Neuron (in vitro differentiated cells): ENCODE measurements at regions not wholly inside any gene's neighbourhood (a gene's known extent, or its start where the extent isn't known, plus 50 kb on each side); places are given as distances from the start of the nearest gene placed in this dataset.

Experiments
- H2AFZ ChIP-seq: one replicate; pipeline ENCODE4 v1.6.1; 2013; ENCODE audit warnings: low read depth, mild to moderate bottlenecking, inconsistent platforms, low read length, moderate library complexity
- H3K27me3 ChIP-seq: one replicate; pipeline ENCODE4 v1.6.1; 2013; ENCODE audit warnings: low read length; ENCODE audit not compliant: insufficient read depth
- H3K36me3 ChIP-seq: one replicate; pipeline ENCODE4 v1.6.1; 2013; ENCODE audit warnings: low read length; ENCODE audit not compliant: insufficient read depth
- H3K4me1 ChIP-seq: one replicate; pipeline ENCODE4 v1.6.1; 2013; ENCODE audit warnings: low read length; ENCODE audit not compliant: insufficient read depth
- H3K4me3 ChIP-seq: 2 replicates; pipeline ENCODE4 v1.5.1; 2013; ENCODE audit warnings: mild to moderate bottlenecking, low read length, moderate library complexity
- H3K9me3 ChIP-seq: one replicate; pipeline ENCODE4 v1.6.1; 2013; ENCODE audit warnings: low read length

GRCh38 chr13:24092108-24092507 lies 68.4 kb upstream of the SPATA13 start:
- Histone ChIP-seq H3K4me1 (peaks cover 28% of the 10 kb centered on the region), H3K9me3 (no peaks in the 10 kb centered on the region), H3K27me3 (no peaks in the 10 kb centered on the region), H3K36me3 (no peaks in the 10 kb centered on the region), H3K4me3 (no peak overlapping the region), H2AFZ (no peak overlapping the region)

GRCh38 chr13:24093047-24093446 lies 67.5 kb upstream of the SPATA13 start:
- Histone ChIP-seq H3K9me3 (no peaks in the 10 kb centered on the region), H3K27me3 (no peaks in the 10 kb centered on the region), H3K4me1 (peaks cover 21% of the 10 kb centered on the region), H3K36me3 (no peaks in the 10 kb centered on the region), H2AFZ (no peak overlapping the region), H3K4me3 (no peak overlapping the region)

- Histone ChIP-seq H3K27me3 (no peaks in the 10 kb centered on the region), H3K4me1 (peaks cover 23% of the 10 kb centered on the region), H3K9me3 (no peaks in the 10 kb centered on the region), H3K36me3 (no peaks in the 10 kb centered on the region), H2AFZ (no peak overlapping the region), H3K4me3 (no peak overlapping the region)
Measured at GRCh38 chr13:24096659-24097058, 63.9 kb upstream of the SPATA13 start.

GRCh38 chr13:24097064-24097463 lies 63.5 kb upstream of the SPATA13 start:
- H3K4me3 ChIP-seq = no peak overlapping the region
- H3K4me1 ChIP-seq = peaks cover 23% of the 10 kb centered on the region
- no peaks in the 10 kb centered on the region for H3K36me3 ChIP-seq
- H2AFZ ChIP-seq = no peak overlapping the region
- H3K9me3 ChIP-seq = no peaks in the 10 kb centered on the region
- no peaks in the 10 kb centered on the region for H3K27me3 ChIP-seq

GRCh38 chr13:24097667-24098066 lies 62.9 kb upstream of the SPATA13 start:
- Histone ChIP-seq H3K36me3 (no peaks in the 10 kb centered on the region), H2AFZ (no peak overlapping the region)

GRCh38 chr13:24099490-24099889 lies 61.0 kb upstream of the SPATA13 start:
- H3K4me3 ChIP-seq = no peak overlapping the region
- H3K9me3 ChIP-seq = no peaks in the 10 kb centered on the region
- no peak overlapping the region for H2AFZ ChIP-seq
- no peaks in the 10 kb centered on the region for H3K27me3 ChIP-seq
- no peaks in the 10 kb centered on the region for H3K36me3 ChIP-seq
- H3K4me1 ChIP-seq = peaks cover 16% of the 10 kb centered on the region

More at GRCh38 chr13:24097667-24098066, 62.9 kb upstream of the SPATA13 start:
- Histone ChIP-seq H3K27me3 (no peaks in the 10 kb centered on the region), H3K9me3 (no peaks in the 10 kb centered on the region), H3K4me3 (no peak overlapping the region), H3K4me1 (peaks cover 17% of the 10 kb centered on the region)

GRCh38 chr13:24100188-24100587 lies 60.3 kb upstream of the SPATA13 start:
- H3K27me3 ChIP-seq = no peaks in the 10 kb centered on the region
- no peak overlapping the region for H2AFZ ChIP-seq
- no peak overlapping the region for H3K4me3 ChIP-seq
- H3K36me3 ChIP-seq = no peaks in the 10 kb centered on the region
- no peaks in the 10 kb centered on the region for H3K9me3 ChIP-seq
- peaks cover 21% of the 10 kb centered on the region for H3K4me1 ChIP-seq

- Histone ChIP-seq H3K4me1 (peaks cover 19% of the 10 kb centered on the region), H3K27me3 (no peaks in the 10 kb centered on the region), H3K36me3 (no peaks in the 10 kb centered on the region), H2AFZ (no peak overlapping the region), H3K9me3 (no peaks in the 10 kb centered on the region), H3K4me3 (peak overlapping the region; percentile 22)
Measured at GRCh38 chr13:24103782-24104372, 56.6 kb upstream of the SPATA13 start.

GRCh38 chr13:24104723-24105122 lies 55.8 kb upstream of the SPATA13 start:
- H3K27me3 ChIP-seq = no peaks in the 10 kb centered on the region
- H3K4me3 ChIP-seq = no peak overlapping the region
- H3K4me1 ChIP-seq = peaks cover 16% of the 10 kb centered on the region
- H2AFZ ChIP-seq = no peak overlapping the region
- H3K9me3 ChIP-seq = no peaks in the 10 kb centered on the region
- H3K36me3 ChIP-seq = no peaks in the 10 kb centered on the region

- no peaks in the 10 kb centered on the region for H3K9me3 ChIP-seq
- no peak overlapping the region for H2AFZ ChIP-seq
- no peaks in the 10 kb centered on the region for H3K36me3 ChIP-seq
- peaks cover 16% of the 10 kb centered on the region for H3K4me1 ChIP-seq
- H3K27me3 ChIP-seq = no peaks in the 10 kb centered on the region
- no peak overlapping the region for H3K4me3 ChIP-seq
Measured at GRCh38 chr13:24106429-24106828, 54.1 kb upstream of the SPATA13 start.

- Histone ChIP-seq H3K4me3 (no peak overlapping the region), H2AFZ (no peak overlapping the region), H3K9me3 (no peaks in the 10 kb centered on the region), H3K36me3 (no peaks in the 10 kb centered on the region), H3K4me1 (peaks cover 16% of the 10 kb centered on the region), H3K27me3 (no peaks in the 10 kb centered on the region)
Measured at GRCh38 chr13:24107955-24108614, 52.4 kb upstream of the SPATA13 start.

- Histone ChIP-seq H3K27me3 (no peaks in the 10 kb centered on the region), H3K9me3 (no peaks in the 10 kb centered on the region), H3K36me3 (no peaks in the 10 kb centered on the region), H3K4me3 (no peak overlapping the region), H2AFZ (no peak overlapping the region), H3K4me1 (peaks cover 14% of the 10 kb centered on the region)
Measured at GRCh38 chr13:24108615-24108965, 51.9 kb upstream of the SPATA13 start.

- no peak overlapping the region for H3K4me3 ChIP-seq
- H2AFZ ChIP-seq = no peak overlapping the region
- H3K27me3 ChIP-seq = no peaks in the 10 kb centered on the region
- no peaks in the 10 kb centered on the region for H3K9me3 ChIP-seq
- H3K36me3 ChIP-seq = no peaks in the 10 kb centered on the region
- no peaks in the 10 kb centered on the region for H3K4me1 ChIP-seq
Measured at GRCh38 chr13:24110011-24110410, 50.5 kb upstream of the SPATA13 start.
